ENCODE measurements at regions not wholly inside any gene's neighbourhood (a gene's known extent, or its start where the extent isn't known, plus 50 kb on each side); places are given as distances from the start of the nearest gene placed in this dataset.

- no peak for DNase-seq (ENCODE audit: low read depth in 2 of 2)
Observed at GRCh38 chr3:151935446-151935845, 62.0 kb downstream of the SUCNR1 start.

DNA sequence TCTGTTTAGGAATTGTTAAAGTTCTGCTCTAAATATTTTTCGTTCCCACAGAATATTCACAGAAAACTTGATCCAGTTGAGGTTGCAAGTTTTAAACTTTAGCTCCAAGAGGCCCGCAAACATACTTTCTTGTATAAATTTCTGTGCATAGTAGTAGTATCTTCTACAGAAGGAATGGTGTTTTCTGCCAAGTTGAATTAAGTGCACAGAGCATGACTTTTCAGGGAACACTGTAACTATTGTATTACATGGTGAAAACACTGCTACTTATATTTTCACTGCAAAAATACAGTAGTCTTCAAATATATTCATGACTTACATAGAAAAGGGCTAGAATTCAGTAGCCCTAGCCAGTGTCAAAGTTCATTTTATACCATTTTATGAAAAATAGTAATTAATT is 67.0 kb downstream of the SUCNR1 start:
- no peak for DNase-seq (ENCODE audit: low read depth in 2 of 2)

DNA sequence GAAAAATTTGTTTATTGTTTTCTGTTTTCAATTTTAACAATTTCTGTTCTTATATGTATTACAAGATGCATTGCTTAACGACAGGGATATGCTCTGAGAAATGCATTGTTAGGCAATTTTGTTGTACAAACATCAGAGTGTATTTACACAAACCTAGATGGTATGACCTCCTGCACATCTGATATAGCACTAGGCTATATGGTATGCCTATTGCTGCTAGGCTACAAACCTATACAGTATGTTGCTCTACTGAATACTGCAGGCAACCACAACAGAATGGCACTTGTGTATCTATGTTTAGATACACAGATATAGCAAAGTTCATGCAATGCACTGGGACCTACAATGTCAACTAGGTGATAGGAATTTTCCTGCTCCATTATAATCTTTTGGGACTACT is 70.1 kb downstream of the SUCNR1 start:
- DNase-seq (ENCODE audit: low read depth in 2 of 2), result no peak

GRCh38 chr3:151944356-151944755 is 70.9 kb downstream of the SUCNR1 start:
- no peak for DNase-seq (ENCODE audit: low read depth in 2 of 2)

DNA sequence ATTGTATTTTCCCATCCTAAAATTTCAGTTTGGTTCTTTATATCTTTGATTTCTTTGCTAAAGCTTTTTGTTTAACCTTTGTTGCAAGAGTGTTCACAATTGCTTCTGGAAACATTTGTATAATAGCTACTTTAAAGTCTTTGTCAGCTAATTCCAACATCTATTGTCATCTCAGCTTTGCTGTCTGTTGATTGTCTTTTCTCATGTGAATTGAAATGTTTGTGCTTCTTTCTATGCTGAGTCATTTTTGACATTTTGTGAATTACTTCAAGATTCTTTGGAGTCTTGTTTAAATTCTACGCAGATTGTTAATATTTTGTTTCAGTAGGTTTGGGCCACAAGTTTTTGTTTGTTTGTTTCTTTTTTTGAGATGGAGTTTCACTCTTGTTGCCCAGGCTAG is 73.2 kb downstream of the SUCNR1 start:
- DNase-seq (ENCODE audit: low read depth in 2 of 2), result no peak

- no peak for DNase-seq (ENCODE audit: low read depth in 2 of 2)
Observed at GRCh38 chr3:151949706-151950105, 76.3 kb downstream of the SUCNR1 start.

- DNase-seq (ENCODE audit: low read depth in 2 of 2), result no peak
Observed at GRCh38 chr3:151955356-151955755, 81.9 kb downstream of the SUCNR1 start.

- no peak for DNase-seq (ENCODE audit: low read depth in 2 of 2)
Observed at GRCh38 chr3:151960961-151961580, 87.6 kb downstream of the SUCNR1 start.

GRCh38 chr3:151962352-151962751 is 88.9 kb downstream of the SUCNR1 start:
- no peak for DNase-seq (ENCODE audit: low read depth in 2 of 2)

DNA sequence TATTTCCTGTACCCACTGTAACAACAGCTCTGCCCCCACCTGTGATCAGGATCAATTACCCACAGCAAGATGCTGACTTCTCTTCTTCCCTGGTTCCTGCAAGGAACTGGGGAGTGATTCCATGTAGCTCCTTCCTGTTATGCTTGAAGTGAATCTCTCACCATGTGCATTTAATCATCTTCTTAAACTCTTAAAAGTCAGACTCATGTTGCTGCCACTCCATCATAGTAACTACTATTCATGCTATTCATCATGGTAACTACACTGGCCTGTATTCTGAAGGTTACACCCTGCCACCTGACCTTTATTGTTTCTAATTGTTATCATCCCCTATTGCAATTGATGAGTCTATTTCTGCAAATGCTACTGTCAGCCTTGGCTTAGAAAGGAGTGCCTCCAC is 89.5 kb downstream of the SUCNR1 start:
- no peak for DNase-seq (ENCODE audit: low read depth in 2 of 2)

GRCh38 chr3:151964743-151965142 is 91.3 kb downstream of the SUCNR1 start:
- no peak for DNase-seq (ENCODE audit: low read depth in 2 of 2)

DNA sequence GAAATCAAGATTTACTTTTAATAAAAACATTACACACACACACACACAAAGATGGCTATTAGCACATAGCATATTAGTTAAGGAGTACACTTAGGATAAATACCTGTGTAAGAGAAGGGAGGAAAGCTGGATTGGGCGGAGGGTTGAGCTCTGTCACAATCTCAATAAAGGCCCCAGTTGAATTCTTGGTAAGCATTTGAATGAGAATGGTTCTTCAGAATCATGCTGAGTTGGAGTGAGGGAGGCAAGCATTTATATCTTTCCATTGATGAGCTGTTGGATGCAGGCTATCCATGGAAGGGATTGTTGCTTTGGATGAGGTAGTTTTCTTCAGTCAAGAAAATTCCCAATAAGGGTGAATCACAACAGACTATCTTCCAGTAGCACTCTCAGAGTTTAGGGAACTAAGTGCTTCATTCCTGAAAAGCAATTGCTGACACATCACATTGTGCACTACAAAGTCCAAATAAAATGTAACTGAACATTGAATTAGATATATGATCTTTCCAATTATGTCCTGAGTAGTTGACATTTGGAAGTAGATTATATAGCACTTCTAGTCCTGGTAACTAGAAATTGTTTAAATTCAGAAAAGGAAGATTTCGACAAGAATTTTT is 95.7 kb downstream of the SUCNR1 start:
- DNase-seq (ENCODE audit: low read depth in 2 of 2), result no peak

- DNase-seq (ENCODE audit: low read depth in 2 of 2), result no peak
Observed at GRCh38 chr3:151971814-151972579, 98.6 kb downstream of the SUCNR1 start.

DNA sequence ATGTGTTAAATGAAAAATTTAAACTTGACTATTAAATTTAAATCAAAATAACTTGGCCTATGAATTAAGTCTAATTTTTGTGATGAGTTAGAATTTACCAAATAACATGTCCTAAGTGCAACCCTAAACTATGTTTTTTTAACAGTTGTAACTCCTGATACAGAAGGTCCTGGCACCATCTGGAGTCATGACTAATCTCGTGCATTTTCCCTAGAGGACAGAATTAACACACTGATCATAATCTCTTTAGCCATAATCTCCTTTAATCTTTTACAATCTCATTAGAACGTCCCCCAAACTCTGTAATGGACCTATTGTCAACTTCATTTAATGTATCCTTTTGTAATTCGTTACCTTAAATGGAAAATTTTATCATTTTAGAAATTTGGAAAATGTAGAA is 100.6 kb downstream of the SUCNR1 start:
- DNase-seq (ENCODE audit: low read depth in 2 of 2), result no peak

DNA sequence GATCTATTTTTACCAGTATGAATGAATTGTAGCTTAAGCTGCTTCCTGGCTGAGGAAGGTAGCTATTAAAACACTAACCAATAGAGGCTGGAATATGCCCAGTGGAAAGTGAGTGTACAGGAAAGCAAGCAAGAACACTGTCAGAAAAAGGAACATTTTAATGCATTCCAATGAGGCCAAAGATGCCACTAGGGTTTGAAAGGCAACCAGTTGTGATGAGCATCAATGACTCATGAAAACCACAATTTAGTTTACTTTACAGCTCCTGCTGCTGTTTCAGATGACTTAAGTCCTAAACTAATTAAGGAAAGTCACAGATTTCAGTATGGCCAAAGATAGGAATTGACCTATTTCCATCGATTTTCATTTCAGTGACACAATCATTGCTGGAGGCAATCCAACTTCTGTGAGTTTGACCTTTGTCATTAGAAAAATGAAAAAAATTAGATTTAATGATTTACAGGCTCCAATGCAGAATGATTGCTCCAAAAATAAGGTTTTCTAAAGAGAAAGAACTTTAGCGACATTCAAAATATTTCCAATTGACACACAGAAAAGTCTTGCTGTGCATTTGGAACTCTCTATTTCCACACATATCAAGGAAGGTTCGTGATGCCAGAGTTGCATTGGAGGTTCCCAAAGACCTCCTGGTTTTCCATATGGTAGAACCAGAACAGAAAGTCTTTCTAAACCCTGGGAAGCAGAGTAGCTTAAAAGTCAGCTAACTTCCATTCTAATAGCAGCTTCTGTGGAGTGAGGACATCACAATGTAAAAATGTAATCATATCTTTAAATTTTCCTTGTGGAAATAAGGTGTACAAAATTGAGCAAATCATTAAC is 103.0 kb downstream of the SUCNR1 start:
- no peak for DNase-seq (ENCODE audit: low read depth in 2 of 2)

DNA sequence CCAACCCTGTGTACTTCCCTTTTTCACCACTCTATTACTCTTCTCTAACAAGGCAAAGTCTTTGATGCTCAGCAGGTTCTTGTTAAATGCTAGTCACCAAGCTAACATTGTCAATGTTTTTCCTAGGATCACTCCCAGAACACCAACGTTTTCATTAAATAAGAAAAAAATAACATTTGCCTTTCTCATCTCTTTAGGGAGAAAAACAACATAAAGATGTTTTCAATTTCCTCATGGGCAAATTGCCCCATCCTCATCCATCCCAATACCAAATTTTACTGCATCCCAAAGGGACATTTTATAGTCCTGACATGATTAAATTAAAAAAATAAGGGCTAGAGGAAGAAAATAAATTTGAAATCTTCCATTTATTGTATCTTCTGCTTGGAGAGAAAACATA is 106.5 kb downstream of the SUCNR1 start:
- no peak for DNase-seq (ENCODE audit: low read depth in 2 of 2)

DNA sequence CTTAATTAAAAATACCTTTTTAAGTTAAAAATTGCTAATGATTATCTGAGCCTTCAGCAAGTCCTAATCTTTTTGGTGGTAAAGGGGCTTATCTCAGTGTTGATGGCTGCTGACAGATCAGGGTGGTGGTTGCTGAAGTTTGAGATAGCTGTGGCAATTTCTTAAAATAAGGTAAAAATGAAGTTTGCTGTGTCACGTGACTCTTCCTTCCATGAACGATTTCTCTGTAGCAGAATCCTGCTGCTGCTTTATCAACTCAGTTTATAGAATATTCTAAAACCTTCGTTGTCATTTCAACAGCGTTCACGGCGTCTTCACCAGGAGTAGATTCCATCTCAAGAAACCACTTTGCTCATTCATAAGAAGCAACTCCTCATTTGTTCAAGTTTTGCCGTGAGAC is 110.1 kb downstream of the SUCNR1 start:
- DNase-seq (ENCODE audit: low read depth in 2 of 2), result no peak

DNA sequence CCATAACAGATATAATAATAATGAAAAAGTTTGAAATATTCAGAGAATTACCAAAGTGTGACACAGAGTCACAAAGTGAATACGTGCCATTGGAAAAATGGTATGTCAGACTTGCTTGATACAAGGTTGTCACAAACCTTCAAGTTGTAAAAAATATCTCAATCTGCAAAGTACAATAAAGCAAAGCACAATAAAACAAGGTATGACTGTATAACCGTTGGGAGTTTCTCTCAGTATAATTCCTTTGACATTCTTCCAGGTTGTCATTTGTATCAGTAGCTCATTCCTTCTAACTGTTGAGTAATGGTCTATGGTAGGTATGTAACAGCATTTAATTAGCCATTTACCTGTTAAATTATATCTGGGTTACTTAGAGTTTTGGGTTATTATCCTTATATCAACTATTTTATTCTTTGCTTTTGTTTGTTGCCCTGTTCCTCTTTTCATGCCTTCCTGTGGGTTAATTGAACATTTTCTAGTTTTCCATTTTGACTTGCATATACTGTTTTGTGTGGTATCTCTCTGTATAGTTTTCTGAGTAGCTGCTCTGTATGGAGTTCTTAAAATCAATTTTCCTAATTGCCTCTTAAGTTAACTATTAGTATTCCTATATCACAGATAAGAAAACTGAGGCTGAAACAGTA is 112.5 kb downstream of the SUCNR1 start:
- no peak for DNase-seq (ENCODE audit: low read depth in 2 of 2)

GRCh38 chr3:151987893-151988292 is 114.5 kb downstream of the SUCNR1 start:
- DNase-seq (ENCODE audit: low read depth in 2 of 2), result no peak

- no peak for DNase-seq (ENCODE audit: low read depth in 2 of 2)
Observed at GRCh38 chr3:151989621-151990020, 116.2 kb downstream of the SUCNR1 start.

DNA sequence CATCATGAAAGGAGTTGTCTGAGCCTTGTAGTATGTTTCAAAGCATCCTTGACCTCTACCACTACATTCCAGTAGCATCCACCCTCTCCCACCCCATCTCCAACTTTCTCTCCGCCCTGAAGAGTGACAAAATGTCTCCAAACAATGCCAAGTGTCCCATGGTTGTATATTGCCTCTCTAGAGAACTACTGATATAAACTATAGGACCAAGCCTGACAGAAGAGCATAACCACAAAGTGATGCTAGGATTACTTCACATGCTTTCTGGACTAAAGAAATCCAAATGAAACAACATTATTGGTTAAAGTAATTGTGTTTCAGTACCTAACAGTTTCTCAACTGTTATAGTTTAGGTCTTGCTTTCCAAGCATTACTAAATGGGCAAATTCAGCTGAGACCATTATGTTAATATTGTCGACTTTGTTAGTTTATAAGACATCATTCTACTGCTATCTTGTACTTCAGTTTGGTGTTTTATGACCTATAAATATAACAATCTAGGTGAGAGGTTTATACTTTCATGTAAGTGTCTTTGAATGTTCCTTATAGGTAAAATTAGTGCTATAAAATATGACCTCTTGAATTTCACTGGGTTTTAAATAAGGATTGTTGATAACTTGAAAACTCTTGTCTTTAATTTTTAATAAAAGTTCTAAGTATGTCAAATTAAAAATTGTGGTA is 117.4 kb downstream of the SUCNR1 start:
- no peak for DNase-seq (ENCODE audit: low read depth in 2 of 2)

Data from stimulated activated CD8-positive, alpha-beta memory T cell treated with anti-CD3 and anti-CD28 coated beads, Interleukin-7, amount 100 ng/mL, for 4 hours (primary cell).